ENCODE measurements at regions not wholly inside any gene's neighbourhood (a gene's known extent, or its start where the extent isn't known, plus 50 kb on each side); places are given as distances from the start of the nearest gene placed in this dataset.
"Not testable (repeated sequence)": the region's sequence is repeated elsewhere in the genome, so short reads cannot be mapped to it uniquely, and the experiment has no call there.

- no peak for DNase-seq
Measured at GRCh38 chrX:136975684-136976470, 57.9 kb downstream of the GPR101 start.

DNA sequence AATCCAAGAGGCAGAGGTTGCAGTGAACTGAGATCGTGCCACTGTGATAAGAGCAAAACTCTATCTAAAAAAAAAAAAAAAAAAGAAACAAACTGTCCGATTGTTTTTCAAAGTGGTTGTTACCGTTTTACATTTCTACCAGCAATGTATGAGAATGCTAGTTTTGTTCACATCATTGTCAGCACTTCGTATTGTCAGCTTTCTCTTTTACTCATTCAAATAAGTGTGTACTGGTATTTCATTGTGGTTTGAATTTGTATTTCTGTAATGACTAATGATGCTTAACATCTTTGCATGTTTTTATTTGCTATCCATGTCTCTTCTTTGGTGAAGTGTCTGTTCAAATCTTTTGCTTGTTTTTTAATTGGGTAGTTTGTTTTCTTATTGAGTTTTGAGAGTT, 65.8 kb downstream of the GPR101 start:
- no peak for DNase-seq

DNA sequence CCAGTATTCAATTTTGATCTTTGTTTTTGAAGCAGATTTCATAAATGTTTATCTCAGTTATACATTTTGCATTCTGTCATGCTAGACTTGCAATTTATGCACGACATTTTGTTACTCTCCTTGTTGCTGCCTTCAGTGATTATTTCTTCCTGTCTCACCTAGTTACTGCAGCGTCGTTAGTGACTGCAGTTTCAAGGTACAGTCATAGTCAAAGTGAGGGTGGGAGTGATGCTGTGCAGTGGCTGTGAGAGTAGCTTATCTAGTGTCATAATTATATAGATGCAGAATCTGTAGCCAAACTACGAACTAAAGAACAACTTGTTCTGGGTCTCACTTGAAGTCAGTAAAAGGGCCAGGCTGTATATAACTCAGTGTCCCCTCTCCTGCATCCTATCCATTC, 69.8 kb downstream of the GPR101 start:
- DNase-seq = no peak

- no peak for DNase-seq
Measured at GRCh38 chrX:136961594-136962135, 72.1 kb downstream of the GPR101 start.

DNA sequence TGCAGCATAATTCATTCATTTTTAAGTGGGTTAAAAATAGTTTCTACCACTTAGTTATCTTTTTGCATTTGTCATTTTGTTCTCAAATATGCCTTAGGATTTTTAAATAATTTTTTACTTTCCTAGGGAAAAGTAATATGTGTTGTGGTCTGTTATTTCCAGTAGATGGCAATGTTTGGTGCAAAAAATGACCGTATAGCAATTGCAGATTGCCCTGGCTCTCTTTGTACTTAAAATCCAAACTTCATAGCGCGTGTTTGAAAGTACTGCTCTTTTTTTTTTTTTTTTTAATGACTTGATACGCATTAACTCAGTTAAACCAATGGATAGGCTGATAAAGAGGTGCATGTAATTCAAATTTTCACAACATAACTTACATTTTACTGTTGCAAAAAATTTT, 74.4 kb upstream of the RBMX start:
- peak; percentile 58 for DNase-seq

DNA sequence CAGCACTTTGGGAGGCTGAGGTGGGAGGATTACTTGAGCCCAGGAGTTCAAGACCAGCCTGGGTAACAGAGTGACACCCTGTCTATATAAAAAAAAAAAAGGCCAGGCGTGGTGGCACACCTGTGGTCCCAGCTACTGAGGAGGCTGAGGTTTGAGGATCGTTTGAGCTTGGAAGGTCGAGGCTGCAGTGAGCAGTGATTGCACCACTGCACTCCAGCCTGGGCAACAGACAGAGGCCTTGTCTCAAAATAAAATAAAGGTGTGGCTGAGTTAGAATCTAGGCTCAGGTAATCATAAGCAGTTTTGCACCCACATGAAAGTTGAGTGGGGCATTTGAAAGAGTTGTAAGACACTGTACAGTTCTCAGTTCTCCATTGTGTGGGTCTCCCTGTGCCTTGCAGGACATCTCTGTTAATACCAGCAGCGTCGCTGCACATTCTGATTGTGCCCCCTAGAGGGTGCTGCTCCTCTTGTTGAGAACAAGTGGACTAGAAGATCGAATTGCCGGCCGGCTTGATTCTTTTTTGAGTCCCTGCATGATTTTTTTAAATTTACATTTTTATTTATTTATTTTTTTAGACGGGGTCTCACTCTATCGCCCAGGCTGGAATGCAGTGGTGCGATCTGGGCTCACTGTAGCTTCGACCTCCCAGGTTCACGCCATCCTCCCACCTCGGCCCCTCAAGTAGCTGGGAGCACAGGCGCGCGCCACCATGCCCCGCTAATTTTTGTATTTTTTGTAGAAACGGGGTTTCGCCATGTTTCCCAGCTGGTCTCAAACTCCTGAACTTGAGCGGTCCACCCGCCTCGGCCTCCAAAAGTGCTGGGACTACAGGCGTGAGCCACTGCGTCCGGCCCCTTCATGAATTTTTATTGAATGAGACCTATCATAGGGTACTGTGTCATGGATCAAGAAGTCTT, 73.6 kb upstream of the RBMX start:
- DNase-seq = peak; percentile 91

DNA sequence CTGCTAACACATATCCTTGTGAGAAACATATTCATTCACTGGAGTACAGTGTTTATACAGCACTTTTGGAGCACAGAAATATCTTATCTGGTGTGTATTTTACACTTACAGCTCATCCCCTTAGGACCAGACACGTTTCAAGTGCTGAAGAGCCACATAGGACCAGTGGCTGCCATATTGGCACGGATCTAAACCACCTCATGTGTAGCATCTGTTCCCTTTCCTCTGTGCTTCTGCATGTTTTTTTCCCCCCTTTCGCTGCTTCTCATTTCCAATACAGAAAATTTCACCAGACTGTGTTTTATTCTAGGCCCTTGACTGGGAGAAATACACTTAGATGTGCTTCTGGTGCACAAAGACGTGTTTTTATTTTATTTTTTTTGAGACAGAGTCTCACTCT, 69.7 kb upstream of the RBMX start:
- no peak for DNase-seq

GRCh38 chrX:136941396-136942337, 61.1 kb upstream of the RBMX start:
- no peak for DNase-seq

DNA sequence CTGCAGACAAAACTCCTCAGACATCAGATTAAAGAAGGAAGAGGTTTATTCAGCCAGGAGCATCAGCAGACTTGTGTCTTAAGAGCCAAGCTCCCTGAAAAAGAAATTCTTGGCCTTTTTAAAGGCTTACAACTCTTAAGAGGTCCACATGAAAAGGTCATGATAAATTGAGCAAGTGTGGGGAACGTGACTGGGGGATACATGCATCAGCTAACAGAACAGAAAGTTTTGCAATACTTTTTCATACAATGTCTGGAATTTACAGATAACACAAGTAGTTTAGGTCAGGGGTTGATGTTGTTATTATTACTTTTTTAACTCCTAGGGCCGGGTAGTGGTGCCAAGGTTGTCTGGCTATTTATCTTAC, 55.6 kb upstream of the RBMX start:
- no peak for DNase-seq

GRCh38 chrX:136935533-136936182, 55.1 kb upstream of the RBMX start:
- DNase-seq = not testable (repeated sequence)

- DNase-seq = not testable (repeated sequence)
Measured at GRCh38 chrX:136934652-136935051, 54.1 kb upstream of the RBMX start.

DNA sequence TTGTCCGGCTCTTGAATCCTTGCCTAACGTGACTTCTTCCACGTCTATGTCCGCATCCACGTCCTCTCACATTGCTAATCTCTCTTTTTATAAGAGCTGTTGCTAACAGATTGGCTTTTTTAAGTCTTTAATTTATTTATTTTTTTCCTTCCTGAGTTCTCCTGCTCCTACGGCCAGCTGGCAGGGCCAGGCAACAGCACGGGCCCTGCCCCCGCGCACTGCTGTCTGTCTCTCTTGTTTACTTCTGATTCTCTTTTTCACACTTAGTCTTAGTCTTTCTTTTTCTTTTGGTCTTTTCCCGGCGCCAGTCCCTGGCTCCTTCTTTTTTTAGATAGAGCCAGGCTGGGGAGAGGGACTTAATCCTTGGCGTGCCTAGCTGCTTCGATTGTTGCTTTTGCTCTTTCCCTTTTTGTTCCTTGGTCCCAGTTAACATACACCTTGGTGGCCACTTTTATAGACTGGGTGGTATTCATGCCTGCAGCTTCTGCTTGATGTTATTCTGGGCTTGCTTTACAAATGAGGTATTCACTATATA, 53.2 kb upstream of the RBMX start:
- no peak for DNase-seq

DNA sequence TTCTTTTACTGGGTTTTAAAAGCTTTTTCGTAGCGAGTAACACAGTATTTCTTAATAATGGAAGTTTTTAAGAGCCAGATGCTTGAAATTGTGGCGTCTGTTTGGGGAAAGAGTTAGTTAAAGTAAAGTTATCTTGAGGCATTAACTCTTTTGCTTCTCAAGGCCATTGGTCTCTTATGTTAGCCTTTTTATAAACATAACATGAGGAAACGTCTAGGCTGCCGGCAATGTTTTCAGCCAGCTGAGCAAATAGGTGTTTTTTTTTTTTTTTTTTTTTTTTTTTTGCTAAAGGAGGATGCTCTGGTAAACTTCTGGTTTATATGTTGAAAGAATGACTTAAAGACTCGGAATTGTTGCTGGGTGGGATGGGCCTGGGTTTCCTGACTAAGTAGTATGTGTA, 51.1 kb upstream of the RBMX start:
- DNase-seq = peak; percentile 53

Data from DMS53 (cell line).